HUDEP-2 (cell line): ENCODE measurements at regions not wholly inside any gene's neighbourhood (a gene's known extent, or its start where the extent isn't known, plus 50 kb on each side); places are given as distances from the start of the nearest gene placed in this dataset.
"Not testable (repeated sequence)": the region's sequence is repeated elsewhere in the genome, so short reads cannot be mapped to it uniquely, and the experiment has no call there.

Experiments
- DNase-seq, 76 experiments: peaks; one replicate each; lab custom pipeline; 2025; ENCODE audit not compliant: unreplicated experiment in 76 of 76; lab: John Stamatoyannopoulos, UW

DNA sequence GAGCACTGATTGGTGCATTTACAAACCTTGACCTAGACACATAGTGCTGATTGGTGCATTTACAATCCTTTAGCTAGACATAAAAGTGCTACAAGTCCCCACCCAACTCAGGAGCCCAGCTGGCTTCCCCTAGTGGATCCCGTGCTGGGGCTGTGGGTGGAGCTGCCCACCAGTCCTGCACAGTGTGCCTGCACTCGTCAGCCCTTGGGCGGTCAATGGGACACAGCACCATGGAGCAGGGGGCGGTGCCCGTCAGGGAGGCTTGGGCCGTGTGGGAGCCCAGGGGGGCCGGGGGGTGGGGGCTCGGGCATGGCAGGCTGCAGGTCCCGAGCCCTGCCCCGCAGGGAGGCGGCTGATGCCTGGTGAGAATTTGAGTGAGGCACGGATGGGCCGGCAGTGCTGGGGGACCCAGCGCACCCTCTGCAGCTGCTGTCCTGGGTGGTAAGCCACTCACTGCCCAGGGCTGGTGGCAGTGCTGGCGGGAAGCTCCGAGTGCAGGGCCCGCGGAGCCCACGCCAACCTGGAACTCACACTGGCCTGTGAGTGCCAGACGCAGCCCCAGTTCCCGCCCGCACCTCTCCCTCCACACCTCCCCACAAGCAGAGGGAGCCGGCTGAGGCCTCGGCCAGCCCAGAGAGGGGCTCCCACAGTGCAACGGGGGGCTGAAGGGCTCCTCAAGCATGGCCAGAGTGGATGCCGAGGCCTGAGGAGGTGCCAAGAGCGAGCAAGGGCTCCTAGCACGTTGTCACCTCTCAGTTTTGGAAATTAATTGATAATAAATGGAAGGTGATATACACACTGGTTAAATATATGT lies 207.7 kb downstream of the RAP2B start:
- no peak for DNase-seq

DNA sequence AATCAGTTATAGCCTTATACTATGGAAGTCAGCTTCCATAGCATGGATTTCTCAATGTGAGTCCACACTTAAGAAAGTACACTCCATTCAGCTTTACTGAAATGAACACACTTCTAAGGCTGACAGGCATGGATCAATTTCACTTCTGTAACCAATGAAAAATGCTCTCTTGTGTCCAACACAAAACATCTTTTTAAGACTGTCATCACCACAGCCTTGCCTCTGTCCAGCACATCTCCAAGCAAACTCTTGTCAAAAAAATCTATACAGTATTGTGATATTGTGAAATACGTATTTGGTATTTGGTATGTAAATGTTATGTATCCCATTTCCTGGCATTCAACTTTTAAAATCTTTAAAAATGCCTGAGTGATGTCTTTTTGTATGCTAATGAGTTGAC lies 208.7 kb downstream of the RAP2B start:
- DNase-seq = no peak

DNA sequence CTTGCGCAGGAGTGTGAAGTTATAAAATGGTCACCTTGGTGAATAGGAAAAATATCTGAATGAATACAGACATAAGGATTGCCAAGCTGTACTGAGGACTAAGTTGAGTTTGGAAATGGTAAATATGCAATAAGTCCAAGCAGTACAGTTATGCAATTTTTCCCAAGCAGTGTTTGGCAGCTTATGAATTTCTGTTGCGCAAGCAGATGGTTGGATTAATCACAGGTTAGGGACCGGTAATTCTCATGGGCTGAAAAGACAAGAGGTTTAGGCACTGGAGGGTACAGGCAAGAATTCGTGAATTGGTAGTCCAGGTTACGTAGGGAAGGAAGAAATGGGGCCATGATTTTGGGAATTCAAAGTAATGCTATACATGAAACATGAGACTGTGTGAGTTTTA lies 210.3 kb downstream of the RAP2B start:
- no peak for DNase-seq

DNA sequence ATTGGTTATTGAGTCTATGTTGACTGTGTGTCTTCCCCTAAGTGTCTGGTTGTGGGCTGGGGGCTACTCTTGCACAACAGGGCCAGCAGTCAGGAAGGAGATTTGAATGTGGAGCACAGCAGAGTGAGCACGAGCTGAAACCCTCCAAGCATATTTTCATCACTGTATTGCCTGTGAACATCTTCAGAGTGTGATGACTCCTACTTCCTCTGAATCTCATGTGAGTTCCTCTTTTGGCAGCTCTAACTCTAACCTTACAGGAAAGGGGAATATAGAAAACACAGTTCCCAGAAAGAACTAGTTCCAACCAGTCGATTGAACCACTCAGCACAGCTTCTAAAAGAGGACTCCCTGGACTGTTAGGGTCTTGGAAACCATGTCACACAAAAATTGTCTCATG lies 211.6 kb downstream of the RAP2B start:
- no peak for DNase-seq

DNA sequence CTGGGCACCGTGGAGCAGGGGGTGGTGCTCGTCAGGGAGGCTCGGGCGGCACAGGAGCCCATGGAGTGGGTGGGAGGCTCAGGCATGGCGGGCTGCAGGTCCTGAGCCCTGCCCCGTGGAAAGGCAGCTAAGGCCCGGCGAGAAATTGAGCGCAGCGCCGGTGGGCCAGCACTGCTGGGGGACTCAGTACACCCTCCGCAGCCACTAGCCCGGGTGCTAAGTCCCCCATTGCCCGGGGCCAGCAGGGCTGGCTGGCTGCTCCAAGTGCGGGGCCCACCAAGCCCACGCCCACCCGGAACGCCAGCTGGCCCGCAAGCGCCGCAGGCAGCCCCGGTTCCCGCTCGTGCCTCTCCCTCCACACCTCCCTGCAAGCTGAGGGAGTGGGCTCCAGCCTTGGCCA lies 216.3 kb downstream of the RAP2B start:
- DNase-seq = not testable (repeated sequence)

DNA sequence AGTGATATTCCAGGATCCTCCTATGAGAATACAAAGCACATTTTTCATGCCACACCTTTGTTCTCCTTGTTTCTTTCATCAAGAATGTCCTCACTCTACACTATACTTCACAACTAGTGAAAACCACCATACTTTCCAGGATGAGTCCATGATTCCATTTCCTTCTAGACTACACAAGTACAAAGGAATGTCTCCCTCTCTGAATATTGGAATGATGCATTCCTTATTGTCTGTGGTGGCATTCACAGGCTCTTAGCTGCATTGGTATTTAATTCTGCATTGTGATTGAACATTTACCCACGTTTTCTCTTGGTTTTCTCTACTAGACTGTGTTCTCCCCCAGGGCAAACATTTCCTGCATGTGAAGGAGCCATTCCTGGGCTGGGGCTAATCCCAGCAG lies 217.5 kb downstream of the RAP2B start:
- DNase-seq = no peak

DNA sequence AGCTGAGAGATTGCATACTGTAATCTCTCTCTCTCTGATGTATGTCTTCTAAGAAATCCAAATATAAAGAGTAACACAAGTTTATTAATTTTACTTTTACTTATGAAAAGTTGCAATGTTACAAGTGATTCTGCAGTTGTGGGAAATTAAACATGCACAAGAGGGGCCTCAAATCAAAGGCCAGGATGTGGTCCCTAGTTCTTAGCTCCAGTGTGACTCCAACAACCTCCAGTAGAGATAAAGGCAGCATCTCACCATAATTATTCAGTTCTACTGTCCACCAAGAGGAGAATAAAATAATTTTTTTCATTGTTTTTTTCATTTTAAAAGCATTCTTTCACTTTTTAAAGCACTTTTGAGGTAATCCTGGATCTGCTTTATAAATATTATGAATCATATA lies 223.3 kb downstream of the RAP2B start:
- no peak for DNase-seq

DNA sequence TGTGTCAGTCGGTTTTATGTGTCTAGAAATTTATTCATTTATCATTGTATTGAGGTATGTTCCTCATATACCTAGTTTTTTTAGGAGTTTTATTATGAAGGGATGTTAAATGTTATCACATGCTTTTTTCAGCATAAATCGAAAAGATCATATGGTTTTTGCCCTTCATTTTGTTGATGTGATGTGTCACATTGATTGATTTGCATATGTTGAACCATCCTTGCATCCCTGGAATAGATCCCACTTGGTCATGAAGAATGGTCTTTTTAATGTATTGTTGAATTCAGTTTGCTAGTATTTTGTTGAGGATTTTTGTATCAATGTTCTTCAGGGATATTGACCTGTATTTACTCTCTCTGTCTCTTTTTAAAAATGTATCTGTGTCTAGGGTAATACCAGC lies 230.3 kb downstream of the RAP2B start:
- no peak for DNase-seq

DNA sequence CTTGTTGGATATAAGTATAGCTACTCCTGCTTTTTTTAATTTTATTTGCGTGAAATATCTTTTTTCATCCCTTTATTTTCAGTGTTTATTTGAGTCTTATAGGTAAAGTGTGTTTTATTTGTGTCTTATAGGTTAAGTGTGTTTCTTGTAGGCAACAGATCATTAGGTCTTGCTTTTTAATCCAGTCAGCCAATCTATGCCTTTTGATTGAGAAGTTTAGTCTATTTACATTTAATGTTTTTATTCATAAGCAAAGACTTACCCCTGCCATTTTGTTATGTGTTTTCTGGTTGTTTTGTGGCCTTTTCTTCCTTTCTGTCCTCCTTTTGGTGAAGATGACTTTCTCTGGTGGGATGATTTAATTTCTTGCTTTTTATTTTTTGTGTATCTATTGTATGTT lies 232.0 kb downstream of the RAP2B start:
- no peak for DNase-seq

DNA sequence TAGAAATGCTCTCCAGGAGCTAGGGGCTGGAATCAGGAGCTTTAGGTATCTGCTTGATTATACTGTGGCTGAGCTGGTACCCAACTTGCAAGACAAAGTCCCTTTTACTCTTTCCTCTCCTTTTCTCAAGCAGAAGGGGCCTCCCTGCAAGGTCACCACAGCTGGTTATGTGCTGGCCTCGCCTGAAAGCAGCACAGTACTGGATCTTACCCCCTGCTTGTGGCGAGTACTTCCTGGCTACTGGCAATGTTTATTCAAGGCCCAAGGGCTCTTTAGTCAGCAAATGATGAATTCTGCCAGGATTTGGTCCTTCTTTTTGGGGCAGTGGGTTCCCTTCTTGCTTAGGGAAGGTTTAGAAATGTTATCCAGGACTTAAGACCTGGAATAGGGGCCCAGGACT lies 234.6 kb downstream of the RAP2B start:
- no peak for DNase-seq

DNA sequence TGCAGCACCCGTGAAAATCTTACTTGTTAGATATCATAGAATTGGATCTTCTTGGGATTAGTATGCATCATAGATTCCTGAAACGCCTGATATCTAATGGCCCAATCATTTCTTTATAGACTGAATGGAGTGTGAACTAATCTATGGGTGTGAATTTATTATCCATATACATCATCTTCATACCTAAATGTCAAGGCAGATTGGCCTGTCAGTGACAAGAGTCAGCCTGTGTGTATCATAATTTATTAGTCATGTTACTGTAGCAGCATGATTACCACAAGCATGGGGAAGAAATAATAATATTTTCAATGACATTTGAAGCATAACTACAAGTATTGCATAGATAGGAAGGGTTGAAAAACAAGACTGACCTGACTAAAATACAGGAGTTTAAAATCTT lies 235.8 kb downstream of the RAP2B start:
- DNase-seq = no peak

DNA sequence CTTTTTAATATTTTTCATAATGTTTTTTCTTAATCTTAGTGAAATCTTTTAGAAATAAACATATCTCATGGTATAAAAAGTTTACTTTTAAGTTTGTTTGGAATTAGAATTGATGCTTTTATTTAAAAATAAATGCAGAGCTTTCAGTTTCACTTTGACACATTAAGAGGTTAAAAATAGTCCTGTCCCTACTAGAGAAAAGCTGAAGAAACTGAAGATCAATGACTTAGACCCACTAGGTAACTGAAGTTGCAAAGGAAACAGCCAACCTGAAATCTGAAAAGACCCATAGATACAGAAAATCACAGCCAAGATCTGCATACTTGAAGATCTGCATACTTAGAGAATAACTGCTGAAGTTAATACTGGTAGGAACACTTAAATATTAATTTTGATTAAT lies 237.6 kb downstream of the RAP2B start:
- no peak for DNase-seq

DNA sequence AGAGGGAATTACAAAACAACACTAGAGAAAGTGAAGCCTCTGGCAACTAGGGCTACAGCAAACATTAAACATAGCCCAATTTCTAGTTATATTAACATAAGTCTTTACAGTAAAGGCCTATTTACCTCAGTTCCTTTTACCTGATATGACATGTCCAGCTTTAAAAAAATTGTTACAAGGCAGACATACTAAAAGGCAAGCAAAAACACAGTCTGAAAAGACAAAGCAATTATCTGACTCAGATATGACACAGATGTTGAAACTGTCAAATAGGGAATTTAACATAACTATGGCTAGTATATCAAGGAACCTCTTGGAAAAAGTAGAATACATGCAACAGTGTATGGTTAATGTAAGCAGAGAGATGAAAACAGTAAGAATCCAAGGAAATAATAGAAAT lies 238.6 kb downstream of the RAP2B start:
- DNase-seq = no peak

DNA sequence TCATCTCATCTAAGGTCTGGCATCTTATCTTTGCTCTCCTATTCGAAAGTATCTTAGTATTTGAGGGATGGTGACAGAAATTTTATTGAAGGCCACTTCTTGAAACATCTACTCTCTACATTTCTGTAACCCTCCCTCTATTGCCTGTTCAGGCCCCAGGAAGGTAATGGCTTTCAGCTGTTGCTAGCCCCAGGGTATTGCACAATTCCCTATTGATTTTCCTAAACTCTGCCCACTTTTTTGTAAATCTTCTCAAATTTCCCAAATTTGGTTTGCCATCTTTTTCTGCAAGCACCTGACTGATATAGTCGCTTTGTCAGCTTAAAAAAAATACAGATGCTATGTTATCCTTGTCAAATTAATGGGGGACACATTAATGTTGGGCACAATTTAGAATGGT lies 242.1 kb downstream of the RAP2B start:
- no peak for DNase-seq

DNA sequence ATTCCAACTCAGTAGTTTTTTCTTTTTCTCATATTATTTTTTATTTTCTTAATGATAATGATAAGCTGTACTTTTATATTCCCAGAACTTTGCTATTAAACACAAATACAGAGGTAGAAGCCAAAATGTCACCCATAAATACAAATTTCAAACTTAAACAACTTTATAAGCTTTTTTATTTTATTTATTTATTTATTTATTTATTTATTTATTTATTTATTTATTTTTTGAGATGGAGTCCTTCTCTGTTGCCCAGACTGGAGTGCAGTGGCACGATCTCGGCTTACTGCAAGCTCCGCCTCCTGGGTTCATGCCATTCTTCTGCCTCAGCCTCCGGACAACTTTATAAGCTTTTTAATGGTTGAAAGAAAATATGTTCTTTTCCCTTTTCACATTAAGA lies 243.3 kb downstream of the RAP2B start:
- not testable (repeated sequence) for DNase-seq

DNA sequence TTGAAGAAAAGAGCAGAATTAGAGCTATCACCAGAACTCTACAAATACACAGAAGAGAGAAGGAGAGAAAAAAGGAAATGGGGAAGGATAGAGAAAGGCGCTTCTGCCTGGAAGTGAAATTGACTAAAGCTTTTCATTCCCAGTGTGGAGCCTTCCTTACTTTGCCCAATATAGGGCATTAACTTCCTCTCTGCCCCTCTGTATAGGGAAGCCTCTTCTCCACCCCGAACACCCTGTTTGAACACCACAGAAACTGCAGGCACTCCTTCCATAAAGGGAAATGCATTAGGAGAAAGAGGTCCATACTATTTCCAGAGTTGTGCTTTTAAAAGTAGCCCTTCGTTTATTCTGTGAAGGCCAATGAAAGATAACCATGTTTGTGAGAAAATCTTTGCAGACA lies 248.5 kb downstream of the RAP2B start:
- no peak for DNase-seq

DNA sequence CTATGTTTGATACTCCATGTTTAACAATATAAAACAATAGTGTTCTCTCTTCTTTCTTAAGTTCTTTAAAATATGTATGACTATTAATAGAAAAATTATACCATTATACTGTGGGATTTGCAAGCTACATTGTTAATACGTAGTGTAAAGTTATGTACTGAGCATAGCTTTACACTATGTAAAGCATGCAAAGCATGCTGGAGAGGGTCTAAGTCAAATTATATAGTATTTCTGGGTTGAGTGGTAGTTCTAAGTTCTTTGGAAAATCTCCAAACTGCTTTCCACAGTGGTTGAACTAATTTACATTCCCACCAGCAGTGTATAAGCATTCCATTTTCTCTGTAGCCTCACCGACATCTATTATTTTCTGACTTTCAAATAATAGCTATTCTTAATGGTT lies 253.0 kb downstream of the RAP2B start:
- no peak for DNase-seq

DNA sequence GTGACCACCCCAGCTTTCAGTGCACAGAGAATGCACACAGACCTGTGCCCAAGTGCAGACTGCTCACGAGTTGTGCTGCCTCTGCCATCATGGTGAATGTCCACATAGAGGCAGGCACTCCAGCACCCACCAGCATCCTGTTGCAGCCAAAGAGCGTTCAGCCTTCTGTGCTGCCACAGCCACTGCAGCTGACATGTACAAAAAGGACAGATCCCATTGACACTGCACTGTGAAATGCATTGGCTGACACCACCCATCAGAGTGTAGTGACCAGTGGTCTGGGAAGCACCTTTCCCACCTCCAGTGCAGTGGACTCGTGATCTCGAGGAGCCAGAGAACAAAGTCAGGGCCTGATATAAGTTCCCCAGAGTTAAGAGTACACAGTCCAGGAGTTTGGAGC lies 260.3 kb downstream of the RAP2B start:
- DNase-seq = no peak

DNA sequence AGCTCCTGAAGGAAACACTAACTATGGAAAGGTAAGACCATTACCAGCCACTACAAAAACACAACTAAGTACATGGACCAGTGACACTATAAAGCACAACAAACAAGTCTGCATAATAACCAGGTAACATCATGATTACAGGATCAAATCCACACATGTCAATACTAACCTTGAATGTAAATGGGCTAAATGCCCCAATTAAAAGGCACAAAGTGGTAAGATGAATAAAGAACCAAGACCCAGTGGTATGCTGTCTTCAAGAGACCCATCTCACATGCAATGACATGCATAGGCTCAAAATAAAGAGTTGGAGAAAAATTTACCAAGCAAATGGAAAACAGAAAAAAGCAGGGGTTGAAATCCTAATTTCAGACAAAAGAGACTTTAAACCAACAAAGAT lies 261.8 kb downstream of the RAP2B start:
- DNase-seq = not testable (repeated sequence)

DNA sequence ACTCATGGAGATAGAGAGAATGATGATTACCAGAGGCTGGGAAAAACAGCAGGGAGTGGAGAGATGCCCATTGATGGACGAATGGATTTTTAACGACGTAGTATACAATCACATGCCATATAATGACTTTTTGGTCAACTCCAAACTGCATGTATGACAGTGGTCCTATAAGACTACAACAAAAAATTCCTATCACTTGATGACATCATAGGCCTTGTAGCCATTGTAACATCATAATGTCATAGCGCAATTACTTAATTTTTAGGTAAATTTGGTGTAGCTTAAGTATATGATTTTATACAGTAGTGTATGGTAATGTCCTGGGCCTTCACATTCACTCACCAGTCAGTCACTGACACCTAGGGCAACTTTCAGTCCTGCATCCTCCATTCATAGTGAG lies 264.3 kb downstream of the RAP2B start:
- DNase-seq = no peak

DNA sequence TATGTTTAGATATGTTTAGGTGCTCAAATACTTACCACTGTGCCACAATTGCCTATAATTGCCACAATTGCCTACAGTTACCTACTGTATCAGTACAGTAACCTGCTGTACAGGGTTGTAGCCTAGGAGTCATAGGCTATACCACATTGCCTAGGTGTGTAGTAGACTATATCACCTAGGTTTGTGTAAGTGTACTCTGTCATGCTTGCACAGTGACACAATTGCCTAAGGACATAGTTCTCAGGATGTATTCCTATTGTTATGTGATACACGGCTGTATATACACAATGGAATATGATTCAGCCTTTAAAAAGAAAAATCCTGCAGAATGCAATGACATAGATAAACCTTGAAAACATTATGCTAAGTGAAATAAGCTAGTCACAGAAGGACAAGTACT lies 264.8 kb downstream of the RAP2B start:
- DNase-seq = no peak

DNA sequence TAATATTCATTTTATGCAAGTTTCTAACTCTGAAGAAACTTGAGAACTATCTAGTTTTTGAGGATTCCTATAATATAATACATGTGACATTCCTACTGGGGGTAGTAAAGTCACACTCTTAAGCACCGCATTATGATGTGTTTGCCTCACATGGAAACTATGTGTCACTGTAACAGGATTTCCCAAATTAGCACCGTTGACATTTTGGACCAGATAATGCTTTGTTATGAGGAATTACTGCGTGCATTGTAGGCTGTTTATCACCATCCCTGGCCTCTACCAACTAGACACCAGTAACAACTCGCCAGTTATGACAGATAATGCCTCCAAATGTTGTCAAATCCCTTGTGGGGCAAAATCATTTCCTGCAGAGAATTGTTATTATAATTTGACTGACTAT lies 267.8 kb downstream of the RAP2B start:
- no peak for DNase-seq

DNA sequence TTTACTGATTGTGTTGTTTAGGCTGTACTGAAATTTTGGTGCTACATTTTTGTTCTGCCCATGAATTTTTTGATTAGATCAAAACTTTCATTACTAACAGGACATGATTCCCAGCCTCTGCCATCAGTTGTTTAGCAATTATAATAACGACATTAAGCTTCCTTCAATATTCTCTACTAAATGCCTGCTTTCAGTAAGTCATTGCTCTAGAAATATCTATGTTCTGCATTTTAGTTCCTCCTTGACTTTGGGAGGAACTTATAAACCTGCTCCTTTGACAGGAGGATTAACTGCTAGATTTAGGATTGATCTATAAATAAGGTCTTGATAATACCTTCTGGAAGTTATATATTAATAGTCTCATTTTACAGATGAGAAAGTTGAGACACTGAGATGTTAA lies 269.1 kb downstream of the RAP2B start:
- DNase-seq = no peak
